NCI-H1092 (cell line): ENCODE measurements at regions not wholly inside any gene's neighbourhood (a gene's known extent, or its start where the extent isn't known, plus 50 kb on each side); places are given as distances from the start of the nearest gene placed in this dataset.
"Not testable (repeated sequence)": the region's sequence is repeated elsewhere in the genome, so short reads cannot be mapped to it uniquely, and the experiment has no call there.

Source experiments
- DNase-seq: peaks from one replicate; lab custom pipeline; 2025; lab: John Stamatoyannopoulos, UW

- no peak for DNase-seq
Observed at GRCh38 chr2:239651859-239652258, 251.0 kb upstream of the HDAC4 start.

- DNase-seq, result no peak
Observed at GRCh38 chr2:239650674-239651073, 249.9 kb upstream of the HDAC4 start.

- no peak for DNase-seq
Observed at GRCh38 chr2:239649309-239649708, 248.5 kb upstream of the HDAC4 start.

- no peak for DNase-seq
Observed at GRCh38 chr2:239648607-239649006, 247.8 kb upstream of the HDAC4 start.

- no peak for DNase-seq
Observed at GRCh38 chr2:239647052-239647819, 246.4 kb upstream of the HDAC4 start.

- DNase-seq, result no peak
Observed at GRCh38 chr2:239646184-239646583, 245.4 kb upstream of the HDAC4 start.

- DNase-seq, result not testable (repeated sequence)
Observed at GRCh38 chr2:239644594-239644993, 243.8 kb upstream of the HDAC4 start.

- DNase-seq, result no peak
Observed at GRCh38 chr2:239644011-239644410, 243.2 kb upstream of the HDAC4 start.

- DNase-seq, result no peak
Observed at GRCh38 chr2:239642406-239643004, 241.7 kb upstream of the HDAC4 start.

- DNase-seq, result not testable (repeated sequence)
Observed at GRCh38 chr2:239641904-239642303, 241.1 kb upstream of the HDAC4 start.

- no peak for DNase-seq
Observed at GRCh38 chr2:239640676-239641578, 240.1 kb upstream of the HDAC4 start.

GRCh38 chr2:239640210-239640609, 239.4 kb upstream of the HDAC4 start:
- no peak for DNase-seq

- no peak for DNase-seq
Observed at GRCh38 chr2:239639421-239640185, 238.8 kb upstream of the HDAC4 start.

- no peak for DNase-seq
Observed at GRCh38 chr2:239638376-239638775, 237.6 kb upstream of the HDAC4 start.

- no peak for DNase-seq
Observed at GRCh38 chr2:239636808-239637207, 236.0 kb upstream of the HDAC4 start.

GRCh38 chr2:239634769-239635168, 233.9 kb upstream of the HDAC4 start:
- no peak for DNase-seq

GRCh38 chr2:239630618-239631286, 229.9 kb upstream of the HDAC4 start:
- no peak for DNase-seq

GRCh38 chr2:239629926-239630617, 229.3 kb upstream of the HDAC4 start:
- DNase-seq, result no peak

GRCh38 chr2:239626961-239627592, 226.3 kb upstream of the HDAC4 start:
- DNase-seq, result no peak
